NB4 (cell line): ENCODE measurements at regions not wholly inside any gene's neighbourhood (a gene's known extent, or its start where the extent isn't known, plus 50 kb on each side); places are given as distances from the start of the nearest gene placed in this dataset.

ENCODE experiments used
- POLR2A ChIP-seq: IDR thresholded peaks from 2 replicates; pipeline ENCODE4 v1.6.1; 2011; ENCODE audit warnings: mild to moderate bottlenecking; ENCODE audit not compliant: insufficient read length; ENCODE audit errors: extremely low read depth
- TF ChIP-seq, protein P1 (sequence below): IDR thresholded peaks from one replicate; pipeline ENCODE4 v1.5.1; 2012; ENCODE audit warnings: low read depth, low read length

DNA sequence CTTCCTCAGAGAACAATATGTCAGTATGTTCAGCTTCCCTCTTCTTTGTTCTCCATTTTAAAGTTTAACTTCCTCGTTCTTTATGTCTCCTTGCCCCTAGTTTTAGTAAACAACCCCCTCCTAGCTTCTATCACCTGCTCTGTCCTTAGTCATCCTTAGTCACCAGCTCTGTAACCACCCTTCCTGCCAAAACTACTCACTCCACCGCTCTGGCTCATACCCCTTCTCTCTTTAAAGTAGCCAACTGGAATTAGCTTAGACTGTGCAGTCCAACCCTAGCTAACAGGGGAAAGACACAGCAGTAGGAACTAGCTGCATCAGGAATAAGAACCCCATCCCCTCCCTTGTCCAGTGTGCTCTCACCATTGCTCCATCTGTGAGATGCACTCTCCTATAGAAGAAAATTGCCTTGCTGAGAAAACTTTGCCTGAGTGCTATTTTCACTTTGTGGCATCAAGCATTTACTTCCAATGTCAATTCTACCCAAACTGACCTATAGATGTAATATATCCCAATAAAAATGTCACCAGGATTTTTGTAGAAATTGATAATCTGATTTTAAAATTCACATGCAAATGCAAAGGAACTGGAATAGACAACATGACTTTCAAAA is 603.2 kb downstream of the C12orf50 start:
- TF ChIP-seq, protein P1, sequence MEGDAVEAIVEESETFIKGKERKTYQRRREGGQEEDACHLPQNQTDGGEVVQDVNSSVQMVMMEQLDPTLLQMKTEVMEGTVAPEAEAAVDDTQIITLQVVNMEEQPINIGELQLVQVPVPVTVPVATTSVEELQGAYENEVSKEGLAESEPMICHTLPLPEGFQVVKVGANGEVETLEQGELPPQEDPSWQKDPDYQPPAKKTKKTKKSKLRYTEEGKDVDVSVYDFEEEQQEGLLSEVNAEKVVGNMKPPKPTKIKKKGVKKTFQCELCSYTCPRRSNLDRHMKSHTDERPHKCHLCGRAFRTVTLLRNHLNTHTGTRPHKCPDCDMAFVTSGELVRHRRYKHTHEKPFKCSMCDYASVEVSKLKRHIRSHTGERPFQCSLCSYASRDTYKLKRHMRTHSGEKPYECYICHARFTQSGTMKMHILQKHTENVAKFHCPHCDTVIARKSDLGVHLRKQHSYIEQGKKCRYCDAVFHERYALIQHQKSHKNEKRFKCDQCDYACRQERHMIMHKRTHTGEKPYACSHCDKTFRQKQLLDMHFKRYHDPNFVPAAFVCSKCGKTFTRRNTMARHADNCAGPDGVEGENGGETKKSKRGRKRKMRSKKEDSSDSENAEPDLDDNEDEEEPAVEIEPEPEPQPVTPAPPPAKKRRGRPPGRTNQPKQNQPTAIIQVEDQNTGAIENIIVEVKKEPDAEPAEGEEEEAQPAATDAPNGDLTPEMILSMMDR = no peak
- TF ChIP-seq POLR2A = no peak
